ENCODE measurements at regions not wholly inside any gene's neighbourhood (a gene's known extent, or its start where the extent isn't known, plus 50 kb on each side); places are given as distances from the start of the nearest gene placed in this dataset.

- FAIRE-seq (no peak), DNase-seq (no peak)
- no peak overlapping the region for H3K27ac ChIP-seq (ENCODE audit: low read depth in 1 of 3, low read length in 2 of 3)
Observed at GRCh38 chr3:11089931-11090330, 64.4 kb upstream of the HRH1 start.

GRCh38 chr3:11090551-11090950 lies 63.7 kb upstream of the HRH1 start:
- Histone ChIP-seq H3K4me1 (ENCODE audit: control insufficient read depth in 3 of 3, insufficient read depth in 2 of 3, low read depth in 1 of 3, low read length in 2 of 3) (no peaks in the 10 kb centered on the region), H3K9me3 (ENCODE audit: control insufficient read depth in 2 of 2, insufficient read depth in 1 of 2, low read depth in 1 of 2, low read length in 1 of 2) (no peaks in the 10 kb centered on the region), H3K4me3 (ENCODE audit: low read depth in 1 of 3, low read length in 3 of 3) (no peak overlapping the region), H3K36me3 (ENCODE audit: control insufficient read depth in 3 of 3, insufficient read depth in 2 of 3, low read depth in 1 of 3, low read length in 3 of 3) (no peaks in the 10 kb centered on the region), H3K27me3 (ENCODE audit: control insufficient read depth in 3 of 3, insufficient read depth in 3 of 3, low read length in 3 of 3) (no peaks in the 10 kb centered on the region), H3K27ac (ENCODE audit: low read depth in 1 of 3, low read length in 2 of 3) (no peak overlapping the region)
- 5 to 17% (median 14%) methylated on average over 1 of the region's 1 CpG for WGBS, 3 donors
- DNase-seq (no peak), FAIRE-seq (no peak)

More at GRCh38 chr3:11089931-11090330, 64.4 kb upstream of the HRH1 start:
- Histone ChIP-seq H3K4me3 (ENCODE audit: low read depth in 1 of 3, low read length in 3 of 3) (no peak overlapping the region), H3K4me1 (ENCODE audit: control insufficient read depth in 3 of 3, insufficient read depth in 2 of 3, low read depth in 1 of 3, low read length in 2 of 3) (no peaks in the 10 kb centered on the region), H3K9me3 (ENCODE audit: control insufficient read depth in 2 of 2, insufficient read depth in 1 of 2, low read depth in 1 of 2, low read length in 1 of 2) (no peaks in the 10 kb centered on the region), H3K36me3 (ENCODE audit: control insufficient read depth in 3 of 3, insufficient read depth in 2 of 3, low read depth in 1 of 3, low read length in 3 of 3) (no peaks in the 10 kb centered on the region), H3K27me3 (ENCODE audit: control insufficient read depth in 3 of 3, insufficient read depth in 3 of 3, low read length in 3 of 3) (no peaks in the 10 kb centered on the region)
- WGBS, 3 donors: 81 to 85% (median 81%) methylated on average over 6 of the region's 6 CpGs

GRCh38 chr3:11091088-11091590 lies 63.2 kb upstream of the HRH1 start:
- Histone ChIP-seq H3K9me3 (ENCODE audit: control insufficient read depth in 2 of 2, insufficient read depth in 1 of 2, low read depth in 1 of 2, low read length in 1 of 2) (no peaks in the 10 kb centered on the region), H3K27me3 (ENCODE audit: control insufficient read depth in 3 of 3, insufficient read depth in 3 of 3, low read length in 3 of 3) (no peaks in the 10 kb centered on the region)

GRCh38 chr3:11091791-11092190 lies 62.5 kb upstream of the HRH1 start:
- H3K4me3 ChIP-seq (ENCODE audit: low read depth in 1 of 3, low read length in 3 of 3): no peak overlapping the region
- peaks cover 0 to 2% (median 0%) of the 10 kb centered on the region in 3 donors for H3K27me3 ChIP-seq (ENCODE audit: control insufficient read depth in 3 of 3, insufficient read depth in 3 of 3, low read length in 3 of 3)
- WGBS, 3 donors: 80 to 91% (median 85%) methylated on average over 13 of the region's 13 CpGs
- no peaks in the 10 kb centered on the region for H3K36me3 ChIP-seq (ENCODE audit: control insufficient read depth in 3 of 3, insufficient read depth in 2 of 3, low read depth in 1 of 3, low read length in 3 of 3)
- H3K4me1 ChIP-seq (ENCODE audit: control insufficient read depth in 3 of 3, insufficient read depth in 2 of 3, low read depth in 1 of 3, low read length in 2 of 3): no peaks in the 10 kb centered on the region
- no peaks in the 10 kb centered on the region for H3K9me3 ChIP-seq (ENCODE audit: control insufficient read depth in 2 of 2, insufficient read depth in 1 of 2, low read depth in 1 of 2, low read length in 1 of 2)
- no peak for DNase-seq
- FAIRE-seq: no peak
- no peak overlapping the region for H3K27ac ChIP-seq (ENCODE audit: low read depth in 1 of 3, low read length in 2 of 3)

More at GRCh38 chr3:11091088-11091590, 63.2 kb upstream of the HRH1 start:
- FAIRE-seq: no peak
- Histone ChIP-seq H3K36me3 (ENCODE audit: control insufficient read depth in 3 of 3, insufficient read depth in 2 of 3, low read depth in 1 of 3, low read length in 3 of 3) (no peaks in the 10 kb centered on the region), H3K4me1 (ENCODE audit: control insufficient read depth in 3 of 3, insufficient read depth in 2 of 3, low read depth in 1 of 3, low read length in 2 of 3) (no peaks in the 10 kb centered on the region), H3K4me3 (ENCODE audit: low read depth in 1 of 3, low read length in 3 of 3) (no peak overlapping the region), H3K27ac (ENCODE audit: low read depth in 1 of 3, low read length in 2 of 3) (no peak overlapping the region)
- no peak for DNase-seq
- WGBS, 3 donors: 60 to 75% (median 69%) methylated on average over 12 of the region's 12 CpGs

GRCh38 chr3:11093823-11094340 lies 60.4 kb upstream of the HRH1 start:
- Histone ChIP-seq H3K27ac (ENCODE audit: low read depth in 1 of 3, low read length in 2 of 3) (no peak overlapping the region), H3K27me3 (ENCODE audit: control insufficient read depth in 3 of 3, insufficient read depth in 3 of 3, low read length in 3 of 3) (peaks cover 0 to 5% (median 0%) of the 10 kb centered on the region in 3 donors), H3K4me3 (ENCODE audit: low read depth in 1 of 3, low read length in 3 of 3) (no peak overlapping the region), H3K9me3 (ENCODE audit: control insufficient read depth in 2 of 2, insufficient read depth in 1 of 2, low read depth in 1 of 2, low read length in 1 of 2) (no peaks in the 10 kb centered on the region), H3K4me1 (ENCODE audit: control insufficient read depth in 3 of 3, insufficient read depth in 2 of 3, low read depth in 1 of 3, low read length in 2 of 3) (no peaks in the 10 kb centered on the region), H3K36me3 (ENCODE audit: control insufficient read depth in 3 of 3, insufficient read depth in 2 of 3, low read depth in 1 of 3, low read length in 3 of 3) (no peaks in the 10 kb centered on the region)
- no peak for FAIRE-seq
- WGBS, 3 donors: 94 to 95% (median 95%) methylated on average over 35 to 36 of the region's 36 CpGs
- DNase-seq: no peak

GRCh38 chr3:11095932-11096265 lies 58.4 kb upstream of the HRH1 start:
- H3K27me3 ChIP-seq (ENCODE audit: control insufficient read depth in 3 of 3, insufficient read depth in 3 of 3, low read length in 3 of 3): peaks cover 0 to 5% (median 0%) of the 10 kb centered on the region in 3 donors
- H3K4me3 ChIP-seq (ENCODE audit: low read depth in 1 of 3, low read length in 3 of 3): no peak overlapping the region
- DNase-seq: no peak
- H3K36me3 ChIP-seq (ENCODE audit: control insufficient read depth in 3 of 3, insufficient read depth in 2 of 3, low read depth in 1 of 3, low read length in 3 of 3): no peaks in the 10 kb centered on the region
- H3K27ac ChIP-seq (ENCODE audit: low read depth in 1 of 3, low read length in 2 of 3): no peak overlapping the region
- no peak for FAIRE-seq
- H3K9me3 ChIP-seq (ENCODE audit: control insufficient read depth in 2 of 2, insufficient read depth in 1 of 2, low read depth in 1 of 2, low read length in 1 of 2): no peaks in the 10 kb centered on the region
- 61 to 69% (median 65%) methylated on average over 8 of the region's 8 CpGs for WGBS, 3 donors
- no peaks in the 10 kb centered on the region for H3K4me1 ChIP-seq (ENCODE audit: control insufficient read depth in 3 of 3, insufficient read depth in 2 of 3, low read depth in 1 of 3, low read length in 2 of 3)

- DNase-seq (peak; percentile 39 to 49), FAIRE-seq (no peak)
- H3K4me1 ChIP-seq (ENCODE audit: control insufficient read depth in 3 of 3, insufficient read depth in 2 of 3, low read depth in 1 of 3, low read length in 2 of 3): no peaks in the 10 kb centered on the region
- no peak overlapping the region for H3K4me3 ChIP-seq (ENCODE audit: low read depth in 1 of 3, low read length in 3 of 3)
- no peaks in the 10 kb centered on the region for H3K9me3 ChIP-seq (ENCODE audit: control insufficient read depth in 2 of 2, insufficient read depth in 1 of 2, low read depth in 1 of 2, low read length in 1 of 2)
- peaks cover 0 to 5% (median 0%) of the 10 kb centered on the region in 3 donors for H3K27me3 ChIP-seq (ENCODE audit: control insufficient read depth in 3 of 3, insufficient read depth in 3 of 3, low read length in 3 of 3)
- WGBS, 3 donors: 8 to 12% (median 10%) methylated on average over 22 to 23 of the region's 23 CpGs
- peak overlapping the region in 1 of 3 donors; percentile 26 for H3K27ac ChIP-seq (ENCODE audit: low read depth in 1 of 3, low read length in 2 of 3)
- H3K36me3 ChIP-seq (ENCODE audit: control insufficient read depth in 3 of 3, insufficient read depth in 2 of 3, low read depth in 1 of 3, low read length in 3 of 3): no peaks in the 10 kb centered on the region
Observed at GRCh38 chr3:11096266-11097139, 57.8 kb upstream of the HRH1 start.

GRCh38 chr3:11099306-11099705 lies 55.0 kb upstream of the HRH1 start:
- DNase-seq: no peak
- peaks cover 0 to 5% (median 0%) of the 10 kb centered on the region in 3 donors for H3K27me3 ChIP-seq (ENCODE audit: control insufficient read depth in 3 of 3, insufficient read depth in 3 of 3, low read length in 3 of 3)
- no peak for FAIRE-seq
- H3K36me3 ChIP-seq (ENCODE audit: control insufficient read depth in 3 of 3, insufficient read depth in 2 of 3, low read depth in 1 of 3, low read length in 3 of 3): no peaks in the 10 kb centered on the region
- no peak overlapping the region for H3K4me3 ChIP-seq (ENCODE audit: low read depth in 1 of 3, low read length in 3 of 3)
- H3K9me3 ChIP-seq (ENCODE audit: control insufficient read depth in 2 of 2, insufficient read depth in 1 of 2, low read depth in 1 of 2, low read length in 1 of 2): peaks cover 0 to 3% of the 10 kb centered on the region in 2 donors
- H3K27ac ChIP-seq (ENCODE audit: low read depth in 1 of 3, low read length in 2 of 3): no peak overlapping the region
- H3K4me1 ChIP-seq (ENCODE audit: control insufficient read depth in 3 of 3, insufficient read depth in 2 of 3, low read depth in 1 of 3, low read length in 2 of 3): no peaks in the 10 kb centered on the region
